HEK293 (cell line): ENCODE measurements at regions not wholly inside any gene's neighbourhood (a gene's known extent, or its start where the extent isn't known, plus 50 kb on each side); places are given as distances from the start of the nearest gene placed in this dataset.

Experiments
- CTCF ChIA-PET: fragments of 350-600 bp; formaldehyde crosslinking; extraction: SDS; loops from one replicate; lab custom pipeline; 2021; ENCODE audit warnings: antibody characterized with exemption; lab: Yijun Ruan, JAX
- POLR2A ChIA-PET: fragments of 300-600 bp; formaldehyde crosslinking; extraction: SDS; loops from one replicate; lab custom pipeline; 2020; ENCODE audit warnings: antibody characterized with exemption, inconsistent platforms; lab: Yijun Ruan, JAX
- H3K27ac ChIP-seq: fragments of 200-500 bp; sonication (Bioruptor generic); 2 replicates; pipeline ENCODE4 v1.5.1; 2014; ENCODE audit warnings: low read depth, low read length, control low read depth, inconsistent platforms; ENCODE audit errors: extremely low read depth
- H3K36me3 ChIP-seq, 2 experiments: fragments of 200-500 bp in 1 of 2; sonication (Bioruptor generic) in 1 of 2; 1 replicate in 1 of 2; 2 replicates in 1 of 2; pipeline ENCODE4 v1.5.1; 2014 to 2017; ENCODE audit warnings: inconsistent platforms in 2 of 2, low read length in 2 of 2; ENCODE audit not compliant: control insufficient read depth in 2 of 2, insufficient read depth in 1 of 2
- H3K4me1 ChIP-seq: fragments of 200-500 bp; sonication (Bioruptor generic); 2 replicates; pipeline ENCODE4 v1.5.1; 2014; ENCODE audit warnings: mild to moderate bottlenecking, low read length, inconsistent platforms; ENCODE audit not compliant: control insufficient read depth, insufficient read depth
- H3K4me3 ChIP-seq: 2 replicates; pipeline ENCODE4 v1.5.1; 2011; ENCODE audit warnings: low read depth, mild to moderate bottlenecking, control low read depth, low read length, moderate library complexity
- H3K9me3 ChIP-seq: fragments of 200-500 bp; sonication (Bioruptor generic); 2 replicates; pipeline ENCODE4 v1.5.1; 2014; ENCODE audit warnings: low read depth, low read length, inconsistent platforms; ENCODE audit not compliant: control insufficient read depth, insufficient read depth
- IKZF3 ChIP-seq: fragments of 450-650 bp; IDR thresholded peaks from 2 replicates; pipeline ENCODE4 v1.5.0; 2018; ENCODE audit warnings: missing biosample characterization, mild to moderate bottlenecking, missing genetic modification characterization, moderate library complexity
- KLF17 ChIP-seq: fragments of 450-650 bp; formaldehyde crosslinking; IDR thresholded peaks from 2 replicates; pipeline ENCODE4 v1.5.1; 2016; ENCODE audit warnings: missing biosample characterization, missing genetic modification characterization
- KLF7 ChIP-seq: fragments of 450-650 bp; formaldehyde crosslinking; IDR thresholded peaks from 2 replicates; pipeline ENCODE4 v1.5.1; 2016; ENCODE audit warnings: missing biosample characterization, missing genetic modification characterization, borderline replicate concordance
- SETDB1 ChIP-seq: IDR thresholded peaks from one replicate; pipeline ENCODE4 v1.6.1; 2017; ENCODE audit warnings: mild to moderate bottlenecking, low read length, moderate library complexity, mixed read lengths; ENCODE audit not compliant: insufficient read length
- SP7 ChIP-seq: fragments of 450-650 bp; formaldehyde crosslinking; IDR thresholded peaks from 2 replicates; pipeline ENCODE4 v1.5.1; 2016; ENCODE audit warnings: missing biosample characterization, missing genetic modification characterization
- ZBTB49 ChIP-seq: fragments of 450-650 bp; formaldehyde crosslinking; IDR thresholded peaks from 2 replicates; pipeline ENCODE4 v1.5.1; 2016; ENCODE audit warnings: missing biosample characterization, missing genetic modification characterization, low read depth
- ZEB2 ChIP-seq: fragments of 450-650 bp; formaldehyde crosslinking; IDR thresholded peaks from 2 replicates; pipeline ENCODE4 v1.5.1; 2016; ENCODE audit warnings: missing biosample characterization, missing genetic modification characterization
- ZNF112 ChIP-seq: fragments of 450-650 bp; formaldehyde crosslinking; IDR thresholded peaks from 2 replicates; pipeline ENCODE4 v1.5.0; 2017; ENCODE audit warnings: missing biosample characterization, missing genetic modification characterization
- ZNF148 ChIP-seq: fragments of 450-650 bp; formaldehyde crosslinking; IDR thresholded peaks from 2 replicates; pipeline ENCODE4 v1.5.0; 2017; ENCODE audit warnings: missing biosample characterization, missing genetic modification characterization, borderline replicate concordance
- ZNF221 ChIP-seq: fragments of 450-650 bp; formaldehyde crosslinking; IDR thresholded peaks from 2 replicates; pipeline ENCODE4 v1.5.1; 2017; ENCODE audit warnings: missing biosample characterization, missing genetic modification characterization, borderline replicate concordance
- ZNF513 ChIP-seq: fragments of 450-650 bp; IDR thresholded peaks from 2 replicates; pipeline ENCODE4 v1.5.1; 2018; ENCODE audit warnings: missing biosample characterization, missing genetic modification characterization
- ZNF514 ChIP-seq: fragments of 450-650 bp; formaldehyde crosslinking; IDR thresholded peaks from 2 replicates; pipeline ENCODE4 v1.5.1; 2016; ENCODE audit warnings: missing biosample characterization, missing genetic modification characterization
- ZNF560 ChIP-seq: fragments of 450-650 bp; formaldehyde crosslinking; IDR thresholded peaks from 2 replicates; pipeline ENCODE4 v1.5.1; 2017; ENCODE audit warnings: missing biosample characterization, missing genetic modification characterization, borderline replicate concordance
- ZNF585B ChIP-seq: fragments of 450-650 bp; formaldehyde crosslinking; IDR thresholded peaks from 2 replicates; pipeline ENCODE4 v1.5.1; 2016; ENCODE audit warnings: missing biosample characterization, missing genetic modification characterization
- ZNF777 ChIP-seq: fragments of 450-650 bp; formaldehyde crosslinking; IDR thresholded peaks from 2 replicates; pipeline ENCODE4 v1.5.1; 2017; ENCODE audit warnings: missing biosample characterization, missing genetic modification characterization, borderline replicate concordance
- ZNF791 ChIP-seq: fragments of 450-650 bp; formaldehyde crosslinking; IDR thresholded peaks from 2 replicates; pipeline ENCODE4 v1.5.1; 2016; ENCODE audit warnings: missing biosample characterization, missing genetic modification characterization
- TF ChIP-seq, protein P1 (sequence below): fragments of 450-650 bp; formaldehyde crosslinking; IDR thresholded peaks from 2 replicates; pipeline ENCODE4 v1.5.1; 2016; ENCODE audit warnings: missing biosample characterization, missing genetic modification characterization, borderline replicate concordance
- TF ChIP-seq, protein P2 (sequence below): fragments of 450-650 bp; formaldehyde crosslinking; IDR thresholded peaks from 2 replicates; pipeline ENCODE4 v1.5.1; 2017; ENCODE audit warnings: missing biosample characterization, mild to moderate bottlenecking, missing genetic modification characterization, moderate library complexity
- TF ChIP-seq, protein P3 (sequence below): fragments of 450-650 bp; formaldehyde crosslinking; IDR thresholded peaks from 2 replicates; pipeline ENCODE4 v1.5.1; 2016; ENCODE audit warnings: missing biosample characterization, missing genetic modification characterization

GRCh38 chr5:167759057-167759821 lies 532.2 kb upstream of the WWC1 start:
- no peak overlapping the region for H3K27ac ChIP-seq
- H3K4me1 ChIP-seq = no peaks in the 10 kb centered on the region
- ChIA-PET CTCF (interaction anchor here (1.0 kb wide), 1 partner anchor 34 kb away, joined by 4 read pairs; no protein-coding TSS in a partner anchor), POLR2A (interaction anchor here (1.3 kb wide), 1 partner anchor 187 kb away, joined by 3 read pairs; no protein-coding TSS in a partner anchor)
- H3K36me3 ChIP-seq = no peaks in the 10 kb centered on the region
- TF ChIP-seq ZNF791 (tag by site-specific recombination) (no peak), ZNF148 (tag by site-specific recombination) (no peak), ZNF112 (no peak), ZBTB49 (tag by site-specific recombination) (no peak), SETDB1 (no peak), ZNF585B (tag by site-specific recombination) (no peak), ZNF560 (tag by site-specific recombination) (no peak), ZNF221 (tag by site-specific recombination) (no peak)
- TF ChIP-seq, protein P1, sequence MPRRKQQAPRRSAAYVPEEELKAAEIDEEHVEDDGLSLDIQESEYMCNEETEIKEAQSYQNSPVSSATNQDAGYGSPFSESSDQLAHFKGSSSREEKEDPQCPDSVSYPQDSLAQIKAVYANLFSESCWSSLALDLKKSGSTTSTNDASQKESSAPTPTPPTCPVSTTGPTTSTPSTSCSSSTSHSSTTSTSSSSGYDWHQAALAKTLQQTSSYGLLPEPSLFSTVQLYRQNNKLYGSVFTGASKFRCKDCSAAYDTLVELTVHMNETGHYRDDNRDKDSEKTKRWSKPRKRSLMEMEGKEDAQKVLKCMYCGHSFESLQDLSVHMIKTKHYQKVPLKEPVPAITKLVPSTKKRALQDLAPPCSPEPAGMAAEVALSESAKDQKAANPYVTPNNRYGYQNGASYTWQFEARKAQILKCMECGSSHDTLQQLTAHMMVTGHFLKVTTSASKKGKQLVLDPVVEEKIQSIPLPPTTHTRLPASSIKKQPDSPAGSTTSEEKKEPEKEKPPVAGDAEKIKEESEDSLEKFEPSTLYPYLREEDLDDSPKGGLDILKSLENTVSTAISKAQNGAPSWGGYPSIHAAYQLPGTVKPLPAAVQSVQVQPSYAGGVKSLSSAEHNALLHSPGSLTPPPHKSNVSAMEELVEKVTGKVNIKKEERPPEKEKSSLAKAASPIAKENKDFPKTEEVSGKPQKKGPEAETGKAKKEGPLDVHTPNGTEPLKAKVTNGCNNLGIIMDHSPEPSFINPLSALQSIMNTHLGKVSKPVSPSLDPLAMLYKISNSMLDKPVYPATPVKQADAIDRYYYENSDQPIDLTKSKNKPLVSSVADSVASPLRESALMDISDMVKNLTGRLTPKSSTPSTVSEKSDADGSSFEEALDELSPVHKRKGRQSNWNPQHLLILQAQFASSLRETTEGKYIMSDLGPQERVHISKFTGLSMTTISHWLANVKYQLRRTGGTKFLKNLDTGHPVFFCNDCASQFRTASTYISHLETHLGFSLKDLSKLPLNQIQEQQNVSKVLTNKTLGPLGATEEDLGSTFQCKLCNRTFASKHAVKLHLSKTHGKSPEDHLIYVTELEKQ (tag by site-specific recombination) = no peak
- TF ChIP-seq, protein P2, sequence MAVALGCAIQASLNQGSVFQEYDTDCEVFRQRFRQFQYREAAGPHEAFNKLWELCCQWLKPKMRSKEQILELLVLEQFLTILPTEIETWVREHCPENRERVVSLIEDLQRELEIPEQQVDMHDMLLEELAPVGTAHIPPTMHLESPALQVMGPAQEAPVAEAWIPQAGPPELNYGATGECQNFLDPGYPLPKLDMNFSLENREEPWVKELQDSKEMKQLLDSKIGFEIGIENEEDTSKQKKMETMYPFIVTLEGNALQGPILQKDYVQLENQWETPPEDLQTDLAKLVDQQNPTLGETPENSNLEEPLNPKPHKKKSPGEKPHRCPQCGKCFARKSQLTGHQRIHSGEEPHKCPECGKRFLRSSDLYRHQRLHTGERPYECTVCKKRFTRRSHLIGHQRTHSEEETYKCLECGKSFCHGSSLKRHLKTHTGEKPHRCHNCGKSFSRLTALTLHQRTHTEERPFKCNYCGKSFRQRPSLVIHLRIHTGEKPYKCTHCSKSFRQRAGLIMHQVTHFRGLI (tag by site-specific recombination) = no peak
- H3K4me3 ChIP-seq = no peak overlapping the region
- no peaks in the 10 kb centered on the region for H3K9me3 ChIP-seq

- CTCF ChIA-PET = interaction anchor here (0.7 kb wide), 1 partner anchor 179 kb away, joined by 4 read pairs; no protein-coding TSS in a partner anchor
- no peak overlapping the region for H3K27ac ChIP-seq
- H3K4me1 ChIP-seq = no peaks in the 10 kb centered on the region
- no peaks in the 10 kb centered on the region for H3K36me3 ChIP-seq
- H3K9me3 ChIP-seq = no peaks in the 10 kb centered on the region
- no peak overlapping the region for H3K4me3 ChIP-seq
- POLR2A ChIA-PET = no interaction called here
- TF ChIP-seq KLF7 (tag by site-specific recombination) = no peak
- no peak for TF ChIP-seq ZEB2 (tag by site-specific recombination)
- TF ChIP-seq ZNF513 (tag by site-specific recombination) = no peak
- no peak for TF ChIP-seq ZNF777 (tag by site-specific recombination)
- no peak for TF ChIP-seq ZNF514
- TF ChIP-seq SP7 (tag by site-specific recombination) = no peak
- TF ChIP-seq IKZF3 (tag by site-specific recombination) = no peak
- no peak for TF ChIP-seq ZNF112
- TF ChIP-seq KLF17 = no peak
- TF ChIP-seq, protein P3, sequence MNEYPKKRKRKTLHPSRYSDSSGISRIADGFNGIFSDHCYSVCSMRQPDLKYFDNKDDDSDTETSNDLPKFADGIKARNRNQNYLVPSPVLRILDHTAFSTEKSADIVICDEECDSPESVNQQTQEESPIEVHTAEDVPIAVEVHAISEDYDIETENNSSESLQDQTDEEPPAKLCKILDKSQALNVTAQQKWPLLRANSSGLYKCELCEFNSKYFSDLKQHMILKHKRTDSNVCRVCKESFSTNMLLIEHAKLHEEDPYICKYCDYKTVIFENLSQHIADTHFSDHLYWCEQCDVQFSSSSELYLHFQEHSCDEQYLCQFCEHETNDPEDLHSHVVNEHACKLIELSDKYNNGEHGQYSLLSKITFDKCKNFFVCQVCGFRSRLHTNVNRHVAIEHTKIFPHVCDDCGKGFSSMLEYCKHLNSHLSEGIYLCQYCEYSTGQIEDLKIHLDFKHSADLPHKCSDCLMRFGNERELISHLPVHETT = no peak
Observed at GRCh38 chr5:167763772-167764171, 527.7 kb upstream of the WWC1 start.
